CD4-positive, alpha-beta T cell (primary cell): ENCODE measurements at regions not wholly inside any gene's neighbourhood (a gene's known extent, or its start where the extent isn't known, plus 50 kb on each side); places are given as distances from the start of the nearest gene placed in this dataset.

ENCODE experiments used
- ATAC-seq: fragments of 200-7000 bp; cut with Tn5 transposase; one replicate; pipeline ENCODE4 v1.10.0; 2022; ENCODE audit warnings: mild to moderate bottlenecking; ENCODE audit not compliant: poor library complexity
- CTCF ChIA-PET: fragments of 350-600 bp; sonication (Branson Sonifier 250); formaldehyde crosslinking; loops from one replicate; lab custom pipeline; 2021; ENCODE audit warnings: antibody characterized with exemption, inconsistent platforms; lab: Charles Lee
- POLR2A ChIA-PET: fragments of 350-600 bp; sonication (Branson Sonifier 250); formaldehyde crosslinking; loops from one replicate; lab custom pipeline; 2021; ENCODE audit warnings: antibody characterized with exemption, inconsistent platforms; lab: Charles Lee
- DNase-seq, 14 experiments: peaks; one replicate each; pipeline ENCODE4 v3.0.0-alpha.2; 2013 to 2020; ENCODE audit warnings: mixed read lengths in 2 of 14
- H3K27ac ChIP-seq, 2 donors: one replicate each; pipeline versions ENCODE4 v1.5.1 to v1.7.0; 2013; ENCODE audit warnings: low read length in 2 of 2, low read depth in 1 of 2, mild to moderate bottlenecking in 1 of 2
- H3K27me3 ChIP-seq, 2 experiments: 1 replicate in 1 of 2; 2 replicates in 1 of 2; pipeline versions ENCODE4 v1.6.1 to v1.7.0; 2013; ENCODE audit warnings: low read length in 2 of 2, control low read depth in 1 of 2, mild to moderate bottlenecking in 1 of 2, moderate library complexity in 1 of 2; ENCODE audit not compliant: insufficient read depth in 2 of 2, control insufficient read depth in 1 of 2
- H3K36me3 ChIP-seq: one replicate; pipeline ENCODE4 v1.6.1; 2013; ENCODE audit warnings: low read length, control low read depth; ENCODE audit not compliant: insufficient read depth
- H3K4me1 ChIP-seq: one replicate; pipeline ENCODE4 v1.6.1; 2013; ENCODE audit warnings: low read length, control low read depth; ENCODE audit not compliant: insufficient read depth
- H3K4me3 ChIP-seq: one replicate; pipeline ENCODE4 v1.5.1; 2013; ENCODE audit warnings: mild to moderate bottlenecking, low read length, moderate library complexity
- H3K9me3 ChIP-seq, 2 experiments: 1 replicate in 1 of 2; 2 replicates in 1 of 2; pipeline versions ENCODE4 v1.6.1 to v1.7.0; 2013; ENCODE audit warnings: low read length in 2 of 2, mild to moderate bottlenecking in 2 of 2, control low read depth in 1 of 2, moderate library complexity in 1 of 2; ENCODE audit not compliant: control insufficient read depth in 1 of 2, insufficient read depth in 1 of 2
- H3K27ac Mint-ChIP-seq: one replicate; pipeline ENCODE4 v1.8.0; 2020; ENCODE audit warnings: mixed read lengths
- H3K27me3 Mint-ChIP-seq: one replicate; pipeline ENCODE4 v1.8.0; 2021; ENCODE audit warnings: mixed read lengths
- H3K36me3 Mint-ChIP-seq: one replicate; pipeline ENCODE4 v1.8.0; 2021; ENCODE audit warnings: low read depth, mixed read lengths
- H3K4me1 Mint-ChIP-seq: one replicate; pipeline ENCODE4 v1.8.0; 2021; ENCODE audit warnings: low read depth, mixed read lengths
- H3K4me3 Mint-ChIP-seq: one replicate; pipeline ENCODE4 v1.8.0; 2020; ENCODE audit warnings: mild to moderate bottlenecking, mixed read lengths
- H3K9me3 Mint-ChIP-seq: one replicate; pipeline ENCODE4 v1.8.0; 2020; ENCODE audit warnings: mixed read lengths
- intact Hi-C, 2 experiments: fragments of 100-400 bp; cut with DNase I in 1 of 2; cut with micrococcal nuclease in 1 of 2; formaldehyde crosslinking; loops; one replicate each; pipeline versions ENCODE4 v1.15.1 to v1.9.0; 2023 to 2025; cut with DNase I, micrococcal nuclease
- TF ChIP-seq, protein P1 (sequence below): fragments of 200-600 bp; IDR thresholded peaks from one replicate; pipeline ENCODE4 v1.8.0; 2022; ENCODE audit warnings: antibody characterized with exemption, mild to moderate bottlenecking

DNA sequence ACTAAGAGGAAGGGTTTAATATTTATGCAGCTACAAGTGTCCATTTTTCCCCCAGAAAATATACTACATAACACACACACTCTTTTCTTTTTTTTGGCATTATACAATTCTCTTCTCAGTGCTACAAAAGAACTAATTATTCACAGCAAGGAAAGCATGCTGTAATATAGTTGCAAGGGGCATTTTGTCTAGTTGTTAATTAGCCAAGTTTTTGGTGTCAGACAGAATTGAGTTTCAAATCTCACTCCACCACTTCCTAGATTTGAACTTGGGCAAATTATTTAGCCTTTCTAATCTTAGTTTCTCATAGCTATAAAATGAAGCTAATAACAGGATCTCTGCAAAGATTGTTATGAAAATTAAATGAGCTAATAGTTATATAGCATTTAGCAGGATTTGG lies 60.0 kb upstream of the VTCN1 start:
- no peaks in the 10 kb centered on the region for H3K4me1 Mint-ChIP-seq
- CTCF ChIA-PET, result no interaction called here
- DNase-seq, result no peak
- intact Hi-C loops, result no loop called here
- no peaks in the 10 kb centered on the region for H3K9me3 Mint-ChIP-seq
- H3K27ac Mint-ChIP-seq, result no peak overlapping the region
- peaks cover 26% of the 10 kb centered on the region for H3K27me3 Mint-ChIP-seq
- POLR2A ChIA-PET, result no interaction called here
- TF ChIP-seq, protein P1, sequence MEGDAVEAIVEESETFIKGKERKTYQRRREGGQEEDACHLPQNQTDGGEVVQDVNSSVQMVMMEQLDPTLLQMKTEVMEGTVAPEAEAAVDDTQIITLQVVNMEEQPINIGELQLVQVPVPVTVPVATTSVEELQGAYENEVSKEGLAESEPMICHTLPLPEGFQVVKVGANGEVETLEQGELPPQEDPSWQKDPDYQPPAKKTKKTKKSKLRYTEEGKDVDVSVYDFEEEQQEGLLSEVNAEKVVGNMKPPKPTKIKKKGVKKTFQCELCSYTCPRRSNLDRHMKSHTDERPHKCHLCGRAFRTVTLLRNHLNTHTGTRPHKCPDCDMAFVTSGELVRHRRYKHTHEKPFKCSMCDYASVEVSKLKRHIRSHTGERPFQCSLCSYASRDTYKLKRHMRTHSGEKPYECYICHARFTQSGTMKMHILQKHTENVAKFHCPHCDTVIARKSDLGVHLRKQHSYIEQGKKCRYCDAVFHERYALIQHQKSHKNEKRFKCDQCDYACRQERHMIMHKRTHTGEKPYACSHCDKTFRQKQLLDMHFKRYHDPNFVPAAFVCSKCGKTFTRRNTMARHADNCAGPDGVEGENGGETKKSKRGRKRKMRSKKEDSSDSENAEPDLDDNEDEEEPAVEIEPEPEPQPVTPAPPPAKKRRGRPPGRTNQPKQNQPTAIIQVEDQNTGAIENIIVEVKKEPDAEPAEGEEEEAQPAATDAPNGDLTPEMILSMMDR, result no peak
- H3K4me3 Mint-ChIP-seq, result no peak overlapping the region
- H3K36me3 Mint-ChIP-seq, result no peaks in the 10 kb centered on the region
- H3K4me3 ChIP-seq, result no peak overlapping the region
- H3K36me3 ChIP-seq, result no peaks in the 10 kb centered on the region
- H3K9me3 ChIP-seq, result no peaks in the 10 kb centered on the region
- no peaks in the 10 kb centered on the region for H3K4me1 ChIP-seq
- H3K27ac ChIP-seq, result no peak overlapping the region
- no peak for ATAC-seq
- peaks cover 0 to 6% of the 10 kb centered on the region in 2 experiments for H3K27me3 ChIP-seq

DNA sequence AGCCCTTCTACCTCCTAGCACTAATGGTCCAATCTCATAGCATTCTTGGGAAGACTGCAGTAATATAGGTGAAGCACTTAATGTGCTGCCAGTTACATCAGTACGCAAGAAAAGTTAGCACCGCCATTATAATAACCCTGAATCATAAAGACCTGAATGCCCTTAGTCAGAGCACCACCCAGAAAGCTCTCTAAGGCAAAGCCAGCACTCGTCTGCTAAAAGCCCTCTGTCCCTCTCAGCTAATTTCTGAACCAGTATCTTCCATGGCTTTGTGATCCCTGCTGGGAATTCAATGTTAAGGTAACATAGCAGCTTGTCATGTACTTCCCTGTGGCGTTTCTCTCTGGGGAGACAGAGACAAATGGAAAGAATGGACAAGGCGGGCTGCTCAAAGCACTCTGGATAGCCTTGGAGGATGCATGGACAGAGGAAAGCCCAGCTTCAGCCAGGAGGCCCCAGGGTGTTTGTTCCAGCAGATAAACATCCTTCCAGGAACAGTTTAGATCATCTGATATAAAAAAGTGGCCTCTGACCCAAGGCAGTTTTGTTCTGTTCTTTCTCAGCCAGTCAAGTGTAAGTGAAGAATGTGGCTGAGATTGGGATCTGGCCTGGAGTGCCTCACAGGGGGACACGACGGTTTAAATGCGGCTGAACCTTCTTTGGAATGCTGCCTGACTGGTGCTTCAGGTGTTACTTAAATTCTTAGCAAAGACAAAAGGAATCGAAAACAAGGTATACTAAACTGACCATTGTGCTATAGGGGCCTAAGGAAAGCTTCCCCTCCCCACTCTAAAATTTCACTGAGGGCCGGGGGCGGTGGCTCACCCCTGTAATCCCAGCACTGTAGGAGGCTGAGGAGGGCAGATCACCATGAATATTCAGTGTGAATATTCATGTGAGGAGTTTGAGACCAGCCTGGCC lies 58.1 kb upstream of the VTCN1 start:
- CTCF ChIA-PET, result no interaction called here
- no peak overlapping the region for H3K27ac Mint-ChIP-seq
- ATAC-seq, result no peak

DNA sequence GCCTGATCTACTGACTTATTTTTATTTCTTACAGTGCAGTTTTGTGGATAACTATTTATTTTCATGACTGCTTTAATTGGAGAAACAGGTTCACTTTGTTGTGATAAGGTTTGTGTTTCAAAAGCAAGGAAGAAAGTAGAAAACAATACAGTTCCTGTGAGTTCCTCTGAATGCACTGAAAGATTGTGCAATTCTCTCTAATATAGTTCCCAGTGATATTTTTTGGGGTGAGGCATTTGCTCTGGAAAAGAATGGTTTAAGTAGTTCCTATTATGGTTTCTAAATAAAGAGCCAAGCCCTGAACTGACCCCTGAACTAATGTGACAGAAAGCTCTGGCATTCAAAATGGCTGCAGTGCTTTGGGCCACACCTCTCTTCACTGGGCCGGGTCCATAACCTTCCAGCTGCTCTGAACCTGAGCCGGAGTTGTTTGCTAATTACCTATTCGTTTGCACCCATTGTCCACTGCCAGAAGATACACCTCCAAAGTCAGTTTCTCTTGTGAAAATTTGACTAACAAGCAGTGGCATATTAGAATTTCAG lies 56.6 kb upstream of the VTCN1 start:
- Mint-ChIP-seq H3K27ac (no peak overlapping the region), H3K4me3 (no peak overlapping the region), H3K36me3 (no peaks in the 10 kb centered on the region), H3K4me1 (no peaks in the 10 kb centered on the region), H3K27me3 (peaks cover 28% of the 10 kb centered on the region), H3K9me3 (no peaks in the 10 kb centered on the region)
- no peaks in the 10 kb centered on the region for H3K4me1 ChIP-seq
- no peak for ATAC-seq
- H3K4me3 ChIP-seq, result no peak overlapping the region
- TF ChIP-seq, protein P1, result no peak
- no peaks in the 10 kb centered on the region for H3K36me3 ChIP-seq
- no peak for DNase-seq
- no peak overlapping the region for H3K27ac ChIP-seq
- POLR2A ChIA-PET, result no interaction called here
- H3K9me3 ChIP-seq, result no peaks in the 10 kb centered on the region
- CTCF ChIA-PET, result no interaction called here
- peaks cover 0 to 6% of the 10 kb centered on the region in 2 experiments for H3K27me3 ChIP-seq
- intact Hi-C loops, result no loop called here

More for the DNA sequence above, 58.1 kb upstream of the VTCN1 start:
- peaks cover 0 to 6% of the 10 kb centered on the region in 2 experiments for H3K27me3 ChIP-seq
- no peaks in the 10 kb centered on the region for H3K9me3 ChIP-seq
- H3K9me3 Mint-ChIP-seq, result no peaks in the 10 kb centered on the region
- H3K27me3 Mint-ChIP-seq, result peaks cover 28% of the 10 kb centered on the region
- no peak overlapping the region for H3K27ac ChIP-seq
- DNase-seq, result no peak
- no peaks in the 10 kb centered on the region for H3K4me1 Mint-ChIP-seq
- TF ChIP-seq, protein P1, result no peak
- no peaks in the 10 kb centered on the region for H3K36me3 ChIP-seq
- POLR2A ChIA-PET, result no interaction called here
- intact Hi-C loops, result no loop called here
- no peaks in the 10 kb centered on the region for H3K36me3 Mint-ChIP-seq
- no peak overlapping the region for H3K4me3 ChIP-seq
- no peak overlapping the region for H3K4me3 Mint-ChIP-seq
- no peaks in the 10 kb centered on the region for H3K4me1 ChIP-seq
